Neutrophil (primary cell): ENCODE measurements at regions not wholly inside any gene's neighbourhood (a gene's known extent, or its start where the extent isn't known, plus 50 kb on each side); places are given as distances from the start of the nearest gene placed in this dataset.

Experiments
- H3K27ac ChIP-seq: fragments of 200-600 bp; sonication (generic); 2 replicates; pipeline ENCODE4 v1.5.1; 2016; ENCODE audit warnings: mild to moderate bottlenecking, moderate library complexity
- H3K27me3 ChIP-seq: fragments of 200-600 bp; sonication (generic); 2 replicates; pipeline ENCODE4 v1.6.0; 2016; ENCODE audit warnings: mild to moderate bottlenecking
- H3K36me3 ChIP-seq: fragments of 200-600 bp; sonication (generic); 2 replicates; pipeline ENCODE4 v1.5.1; 2017
- H3K4me1 ChIP-seq, 2 experiments: fragments of 200-600 bp in 1 of 2; sonication (generic) in 1 of 2; 1 replicate in 1 of 2; 2 replicates in 1 of 2; pipeline versions ENCODE4 v1.5.1 to v1.6.1; 2013 to 2016; ENCODE audit warnings: low read depth in 1 of 2, low read length in 1 of 2, mild to moderate bottlenecking in 1 of 2, moderate library complexity in 1 of 2; ENCODE audit not compliant: control insufficient read depth in 1 of 2, insufficient read depth in 1 of 2
- H3K4me3 ChIP-seq, 2 experiments: fragments of 200-600 bp in 1 of 2; sonication (generic) in 1 of 2; 1 replicate in 1 of 2; 2 replicates in 1 of 2; pipeline ENCODE4 v1.5.1; 2013 to 2016; ENCODE audit warnings: low read depth in 1 of 2, low read length in 1 of 2, mild to moderate bottlenecking in 1 of 2, moderate library complexity in 1 of 2
- H3K9me3 ChIP-seq: fragments of 200-600 bp; sonication (generic); 2 replicates; pipeline ENCODE4 v1.5.1; 2016
- TF ChIP-seq, protein P1 (sequence below): fragments of 200-600 bp; sonication (generic); IDR thresholded peaks from 2 replicates; pipeline ENCODE4 v1.5.1; 2016; ENCODE audit warnings: antibody characterized with exemption

DNA sequence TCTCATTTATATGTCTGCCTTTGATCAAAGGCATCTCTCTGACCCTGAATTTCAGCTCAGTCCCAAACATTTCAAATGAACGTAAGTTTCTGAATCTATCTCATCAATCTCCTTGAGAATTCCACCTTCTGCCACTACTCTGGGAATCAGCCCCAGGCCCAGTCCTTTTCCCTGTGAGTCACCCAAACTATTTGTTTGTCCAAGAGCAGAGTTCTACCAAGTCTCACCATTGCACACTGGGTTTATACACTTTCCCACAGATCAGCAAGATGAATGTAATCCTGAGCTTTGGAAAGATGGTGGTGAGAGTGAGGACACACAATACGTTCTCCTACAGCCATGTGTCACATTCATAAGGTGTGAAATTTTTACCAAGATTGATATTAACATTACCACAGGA lies 251.3 kb upstream of the VWC2 start:
- Histone ChIP-seq H3K4me1 (no peaks in the 10 kb centered on the region), H3K27me3 (no peaks in the 10 kb centered on the region), H3K27ac (no peak overlapping the region), H3K4me3 (no peak overlapping the region), H3K9me3 (no peaks in the 10 kb centered on the region), H3K36me3 (no peaks in the 10 kb centered on the region)
- TF ChIP-seq, protein P1, sequence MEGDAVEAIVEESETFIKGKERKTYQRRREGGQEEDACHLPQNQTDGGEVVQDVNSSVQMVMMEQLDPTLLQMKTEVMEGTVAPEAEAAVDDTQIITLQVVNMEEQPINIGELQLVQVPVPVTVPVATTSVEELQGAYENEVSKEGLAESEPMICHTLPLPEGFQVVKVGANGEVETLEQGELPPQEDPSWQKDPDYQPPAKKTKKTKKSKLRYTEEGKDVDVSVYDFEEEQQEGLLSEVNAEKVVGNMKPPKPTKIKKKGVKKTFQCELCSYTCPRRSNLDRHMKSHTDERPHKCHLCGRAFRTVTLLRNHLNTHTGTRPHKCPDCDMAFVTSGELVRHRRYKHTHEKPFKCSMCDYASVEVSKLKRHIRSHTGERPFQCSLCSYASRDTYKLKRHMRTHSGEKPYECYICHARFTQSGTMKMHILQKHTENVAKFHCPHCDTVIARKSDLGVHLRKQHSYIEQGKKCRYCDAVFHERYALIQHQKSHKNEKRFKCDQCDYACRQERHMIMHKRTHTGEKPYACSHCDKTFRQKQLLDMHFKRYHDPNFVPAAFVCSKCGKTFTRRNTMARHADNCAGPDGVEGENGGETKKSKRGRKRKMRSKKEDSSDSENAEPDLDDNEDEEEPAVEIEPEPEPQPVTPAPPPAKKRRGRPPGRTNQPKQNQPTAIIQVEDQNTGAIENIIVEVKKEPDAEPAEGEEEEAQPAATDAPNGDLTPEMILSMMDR, result no peak

DNA sequence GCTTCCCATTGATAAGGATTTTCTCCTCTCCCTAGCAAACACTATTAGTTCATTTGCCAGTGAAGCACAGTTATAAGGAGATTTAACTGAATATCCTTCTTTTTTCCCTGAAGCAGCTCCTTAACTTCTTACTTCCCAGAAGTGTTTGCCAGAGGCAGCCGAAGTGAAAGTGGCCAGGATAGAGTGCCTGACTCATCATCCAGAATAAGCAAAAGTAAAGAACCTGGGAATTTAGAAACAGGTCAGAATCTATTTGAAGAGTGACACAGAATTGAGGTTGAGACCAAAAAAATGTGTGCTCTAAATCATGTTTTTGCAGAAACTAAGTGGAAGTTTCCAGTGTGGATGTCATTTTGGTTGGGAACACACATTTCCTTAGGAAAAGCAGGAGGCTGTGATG lies 249.6 kb upstream of the VWC2 start:
- no peaks in the 10 kb centered on the region for H3K27me3 ChIP-seq
- no peaks in the 10 kb centered on the region for H3K4me1 ChIP-seq
- no peaks in the 10 kb centered on the region for H3K9me3 ChIP-seq
- H3K36me3 ChIP-seq, result no peaks in the 10 kb centered on the region
- H3K27ac ChIP-seq, result no peak overlapping the region
- TF ChIP-seq, protein P1, result no peak
- no peak overlapping the region for H3K4me3 ChIP-seq

DNA sequence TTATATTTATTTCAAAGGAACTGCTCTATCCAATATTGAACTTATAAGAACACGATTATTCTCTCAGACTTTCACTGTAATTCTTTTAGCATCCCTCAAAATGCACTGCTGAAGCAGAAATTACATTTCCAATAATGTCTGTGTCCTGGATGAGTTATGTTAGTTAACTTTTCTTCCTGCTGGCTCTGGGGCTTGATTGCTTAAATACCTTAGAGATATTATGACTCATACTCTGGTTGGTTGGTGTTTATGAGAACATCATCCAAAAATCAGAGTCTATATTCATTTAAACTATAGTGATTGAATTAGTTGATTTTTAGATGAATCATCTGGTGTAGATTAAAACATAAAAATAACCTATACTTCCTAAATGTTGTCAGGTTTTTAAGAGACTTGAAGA lies 246.3 kb upstream of the VWC2 start:
- Histone ChIP-seq H3K27ac (no peak overlapping the region), H3K9me3 (no peaks in the 10 kb centered on the region), H3K4me3 (no peak overlapping the region), H3K27me3 (no peaks in the 10 kb centered on the region), H3K4me1 (no peaks in the 10 kb centered on the region), H3K36me3 (no peaks in the 10 kb centered on the region)
- TF ChIP-seq, protein P1, result no peak

DNA sequence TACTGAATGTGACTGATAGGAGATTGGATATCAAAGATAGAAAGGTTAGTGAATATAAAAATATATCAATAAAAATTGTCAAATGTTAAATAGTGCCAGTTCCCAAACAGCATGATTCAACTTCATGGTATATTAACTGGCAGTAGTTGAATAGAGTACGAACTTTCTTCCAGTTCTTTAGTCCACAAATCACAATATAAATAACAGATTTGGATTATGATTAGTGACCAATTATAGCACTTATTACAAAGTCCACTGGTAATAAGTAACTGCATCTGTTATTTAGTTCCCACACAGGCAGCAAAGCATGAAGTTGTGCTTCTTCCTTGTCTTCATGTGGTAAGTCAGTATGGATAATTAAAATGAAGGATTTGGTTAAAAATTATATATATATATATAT lies 243.0 kb upstream of the VWC2 start:
- Histone ChIP-seq H3K4me1 (no peaks in the 10 kb centered on the region), H3K36me3 (no peaks in the 10 kb centered on the region), H3K4me3 (no peak overlapping the region), H3K9me3 (no peaks in the 10 kb centered on the region), H3K27me3 (no peaks in the 10 kb centered on the region), H3K27ac (no peak overlapping the region)
- TF ChIP-seq, protein P1, result no peak

DNA sequence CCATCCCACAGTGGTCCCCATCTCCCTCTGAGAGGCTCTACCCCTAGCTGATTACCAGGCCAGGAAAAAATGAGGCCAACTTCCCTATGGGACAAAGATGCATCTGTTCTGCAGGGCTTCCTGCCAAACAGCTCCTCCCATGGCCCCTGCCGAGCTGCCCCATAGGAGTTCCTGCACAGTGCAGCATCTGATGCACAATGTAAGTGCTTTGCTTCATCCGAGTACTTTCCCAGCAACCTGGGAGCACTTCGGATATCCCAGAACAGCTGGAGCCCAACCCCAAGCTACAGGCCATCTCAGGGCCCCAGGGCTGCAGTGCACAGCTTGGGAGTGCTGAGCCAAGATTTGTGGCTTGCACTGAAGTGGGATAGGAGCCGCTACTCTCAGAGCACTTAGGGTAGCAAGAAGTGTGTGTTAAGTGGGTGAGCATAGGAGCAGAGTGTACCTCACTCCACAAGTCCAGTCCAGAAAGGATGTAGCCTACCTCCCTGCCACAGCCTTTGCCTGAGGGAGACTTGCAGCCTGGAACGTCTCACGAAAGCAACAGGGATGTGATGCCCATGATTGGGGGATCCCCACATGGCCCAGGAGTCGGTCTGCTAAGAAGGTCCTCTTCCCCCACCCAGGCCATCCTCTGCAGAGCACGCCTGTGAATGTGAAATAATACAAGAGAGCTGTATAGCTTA lies 209.6 kb upstream of the VWC2 start:
- H3K27me3 ChIP-seq, result no peaks in the 10 kb centered on the region
- H3K27ac ChIP-seq, result no peak overlapping the region
- TF ChIP-seq, protein P1, result no peak
- H3K4me1 ChIP-seq, result no peaks in the 10 kb centered on the region
- H3K4me3 ChIP-seq, result no peak overlapping the region
- H3K9me3 ChIP-seq, result no peaks in the 10 kb centered on the region
- no peaks in the 10 kb centered on the region for H3K36me3 ChIP-seq

DNA sequence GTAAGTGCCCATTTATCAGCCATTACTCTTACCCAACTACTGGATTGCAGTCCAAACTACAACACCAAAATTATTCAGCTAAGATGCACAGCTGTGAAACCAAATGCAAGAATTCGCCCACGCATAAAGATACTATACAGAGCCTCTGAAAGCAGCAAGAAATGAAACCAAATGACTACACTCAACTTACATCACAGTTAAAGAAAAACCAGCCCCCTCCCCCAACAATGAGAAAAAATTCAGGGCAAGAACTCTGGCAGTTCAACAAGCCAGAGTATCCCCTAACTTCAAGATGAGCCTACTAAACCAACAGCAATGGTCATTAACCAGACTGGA lies 209.1 kb upstream of the VWC2 start:
- H3K4me1 ChIP-seq, result no peaks in the 10 kb centered on the region
- TF ChIP-seq, protein P1, result no peak

More for the DNA sequence above, 209.1 kb upstream of the VWC2 start:
- no peaks in the 10 kb centered on the region for H3K36me3 ChIP-seq
- no peak overlapping the region for H3K4me3 ChIP-seq
- H3K9me3 ChIP-seq, result no peaks in the 10 kb centered on the region
- H3K27me3 ChIP-seq, result no peaks in the 10 kb centered on the region
- H3K27ac ChIP-seq, result no peak overlapping the region
